ENCODE measurements at regions not wholly inside any gene's neighbourhood (a gene's known extent, or its start where the extent isn't known, plus 50 kb on each side); places are given as distances from the start of the nearest gene placed in this dataset.

DNA sequence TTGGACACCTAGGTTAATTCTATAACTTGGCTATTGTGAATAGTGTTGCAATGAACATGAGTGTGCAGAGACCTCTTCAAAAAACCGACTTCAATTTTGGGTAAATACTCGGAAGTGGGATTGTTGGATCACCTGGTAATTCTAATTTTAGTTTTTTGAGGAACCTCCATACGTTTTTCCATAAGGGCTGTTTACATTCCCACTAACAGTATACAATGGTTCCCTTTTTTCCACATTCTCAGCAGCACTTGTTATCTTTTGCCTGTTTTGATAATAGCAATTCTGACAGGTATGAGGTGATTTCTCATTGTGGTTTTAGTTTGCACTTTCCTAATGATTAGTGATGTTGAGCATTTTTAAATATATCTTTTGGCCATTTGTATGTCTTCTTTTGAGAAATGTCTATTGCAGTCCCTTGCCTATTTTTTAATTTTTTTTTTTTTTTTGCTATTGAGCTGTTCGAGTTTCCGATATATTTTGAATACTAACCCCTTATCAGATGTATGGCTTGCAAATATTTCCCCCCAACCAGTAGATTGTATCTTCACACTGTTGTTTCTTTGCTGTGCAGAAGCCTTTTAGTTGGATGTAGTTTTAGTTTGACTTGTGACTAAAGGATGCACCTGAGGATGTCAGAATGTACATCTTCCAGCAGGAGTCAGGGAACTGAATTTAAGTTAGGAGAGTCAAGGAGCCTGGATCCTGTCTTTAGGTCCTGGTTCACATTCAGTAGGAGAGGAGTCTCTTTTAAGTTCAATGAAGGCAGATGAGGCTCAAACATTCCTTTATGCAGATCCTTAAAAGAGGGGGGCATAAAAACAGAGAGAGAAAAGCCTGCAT lies 120.0 kb downstream of the S1PR1 start:
- H3K36me3 ChIP-seq (ENCODE audit: insufficient read depth, low read length) = no peaks in the 10 kb centered on the region
- H3K4me1 ChIP-seq (ENCODE audit: insufficient read depth, low read length) = no peaks in the 10 kb centered on the region
- H3K27ac ChIP-seq (ENCODE audit: low read depth, low read length) = no peak overlapping the region
- no peak overlapping the region for H2AFZ ChIP-seq (ENCODE audit: low read length)
- TF ChIP-seq CTCF (IDR thresholded peaks at IDR 0.05; ENCODE audit: extremely low read depth, low read depth, low read length) = no peak
- no peaks in the 10 kb centered on the region for H3K9me3 ChIP-seq (ENCODE audit: low read depth, low read length)
- peaks cover 17% of the 10 kb centered on the region for H3K27me3 ChIP-seq (ENCODE audit: insufficient read depth, low read length)
- no peak overlapping the region for H3K4me3 ChIP-seq (ENCODE audit: insufficient read depth, low read length)
- no peaks in the 10 kb centered on the region for H3K79me2 ChIP-seq (ENCODE audit: insufficient read depth, low read length)
- DNase-seq (ENCODE audit: insufficient read length, low spot score, missing footprints) = no peak
- no peaks in the 10 kb centered on the region for H4K20me1 ChIP-seq (ENCODE audit: insufficient read depth, low read length)
- H3K4me2 ChIP-seq (ENCODE audit: insufficient read depth, low read length) = no peak overlapping the region

DNA sequence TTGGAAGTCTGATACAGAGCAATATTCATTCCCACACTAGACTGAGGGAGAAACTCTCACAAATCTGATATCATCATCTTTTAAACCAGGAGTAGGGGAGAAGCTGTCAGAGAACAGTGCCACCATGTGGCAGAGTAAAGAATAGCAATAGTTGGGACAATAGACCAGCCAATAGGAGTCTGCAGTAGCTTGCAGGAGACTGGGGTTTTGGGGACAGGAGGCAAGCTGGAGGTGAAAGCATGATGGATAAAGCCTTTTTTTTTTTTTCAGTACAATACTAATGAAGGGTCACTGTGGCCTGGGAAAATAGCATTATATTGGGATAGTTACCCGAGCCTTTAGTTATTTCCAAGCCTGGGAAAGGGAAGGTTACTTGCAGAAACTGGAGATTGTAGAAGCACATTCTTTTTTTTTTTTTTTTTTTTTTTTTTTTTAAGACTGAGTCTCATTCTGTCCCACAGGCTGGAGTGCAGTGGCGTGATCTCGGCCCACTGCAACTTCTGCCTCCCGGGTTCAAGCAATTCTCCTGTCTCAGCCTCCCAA lies 120.7 kb downstream of the S1PR1 start:
- H3K4me3 ChIP-seq (ENCODE audit: insufficient read depth, low read length) = no peak overlapping the region
- peaks cover 17% of the 10 kb centered on the region for H3K27me3 ChIP-seq (ENCODE audit: insufficient read depth, low read length)
- DNase-seq (ENCODE audit: insufficient read length, low spot score, missing footprints) = peak; percentile 80
- no peaks in the 10 kb centered on the region for H3K36me3 ChIP-seq (ENCODE audit: insufficient read depth, low read length)
- no peaks in the 10 kb centered on the region for H3K79me2 ChIP-seq (ENCODE audit: insufficient read depth, low read length)
- no peak overlapping the region for H3K27ac ChIP-seq (ENCODE audit: low read depth, low read length)
- H3K4me2 ChIP-seq (ENCODE audit: insufficient read depth, low read length) = no peak overlapping the region
- peak; percentile 91 for TF ChIP-seq CTCF (IDR thresholded peaks at IDR 0.05; ENCODE audit: extremely low read depth, low read depth, low read length)
- H3K4me1 ChIP-seq (ENCODE audit: insufficient read depth, low read length) = no peaks in the 10 kb centered on the region
- H2AFZ ChIP-seq (ENCODE audit: low read length) = no peak overlapping the region
- H3K9me3 ChIP-seq (ENCODE audit: low read depth, low read length) = no peaks in the 10 kb centered on the region
- no peaks in the 10 kb centered on the region for H4K20me1 ChIP-seq (ENCODE audit: insufficient read depth, low read length)

DNA sequence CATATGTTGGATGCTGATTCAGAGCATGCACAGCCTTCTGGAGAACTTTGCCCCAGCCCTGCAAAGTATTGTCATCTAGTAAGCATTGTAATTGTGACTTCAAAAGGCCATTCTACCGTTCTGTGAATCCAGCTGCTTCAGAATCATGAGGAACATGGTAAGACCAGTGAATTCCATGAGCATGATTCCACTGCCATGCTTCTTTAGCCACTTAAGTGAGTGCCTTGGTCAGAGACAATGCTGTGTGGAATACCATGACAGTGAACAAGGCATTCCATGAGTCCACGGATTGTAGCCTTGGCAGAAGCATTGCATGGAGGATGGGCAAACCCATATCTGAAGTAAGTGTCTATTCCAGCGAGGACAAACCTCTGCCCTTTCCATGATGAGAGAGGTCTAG lies 123.7 kb downstream of the S1PR1 start:
- Histone ChIP-seq H3K9me3 (ENCODE audit: low read depth, low read length) (no peaks in the 10 kb centered on the region), H3K79me2 (ENCODE audit: insufficient read depth, low read length) (no peaks in the 10 kb centered on the region), H2AFZ (ENCODE audit: low read length) (no peak overlapping the region), H3K4me1 (ENCODE audit: insufficient read depth, low read length) (peaks cover 8% of the 10 kb centered on the region), H4K20me1 (ENCODE audit: insufficient read depth, low read length) (no peaks in the 10 kb centered on the region), H3K4me3 (ENCODE audit: insufficient read depth, low read length) (no peak overlapping the region), H3K36me3 (ENCODE audit: insufficient read depth, low read length) (no peaks in the 10 kb centered on the region), H3K4me2 (ENCODE audit: insufficient read depth, low read length) (no peak overlapping the region), H3K27ac (ENCODE audit: low read depth, low read length) (no peak overlapping the region), H3K27me3 (ENCODE audit: insufficient read depth, low read length) (peaks cover 11% of the 10 kb centered on the region)
- DNase-seq (ENCODE audit: insufficient read length, low spot score, missing footprints) = no peak
- TF ChIP-seq CTCF (IDR thresholded peaks at IDR 0.05; ENCODE audit: extremely low read depth, low read depth, low read length) = no peak

- no peak for TF ChIP-seq CTCF (IDR thresholded peaks at IDR 0.05; ENCODE audit: extremely low read depth, low read depth, low read length)
- H3K27ac ChIP-seq (ENCODE audit: low read depth, low read length) = no peak overlapping the region
- H3K4me1 ChIP-seq (ENCODE audit: insufficient read depth, low read length) = peaks cover 21% of the 10 kb centered on the region
These were observed 127.1 kb downstream of the S1PR1 start for GRCh38 chr1:101363891-101364318.

More at GRCh38 chr1:101363891-101364318, 127.1 kb downstream of the S1PR1 start:
- Histone ChIP-seq H3K4me2 (ENCODE audit: insufficient read depth, low read length) (no peak overlapping the region), H2AFZ (ENCODE audit: low read length) (no peak overlapping the region), H3K4me3 (ENCODE audit: insufficient read depth, low read length) (no peak overlapping the region), H3K79me2 (ENCODE audit: insufficient read depth, low read length) (no peaks in the 10 kb centered on the region), H3K36me3 (ENCODE audit: insufficient read depth, low read length) (no peaks in the 10 kb centered on the region), H3K9me3 (ENCODE audit: low read depth, low read length) (no peaks in the 10 kb centered on the region), H4K20me1 (ENCODE audit: insufficient read depth, low read length) (no peaks in the 10 kb centered on the region), H3K27me3 (ENCODE audit: insufficient read depth, low read length) (no peaks in the 10 kb centered on the region)
- DNase-seq (ENCODE audit: insufficient read length, low spot score, missing footprints) = no peak
